ENCODE measurements at regions not wholly inside any gene's neighbourhood (a gene's known extent, or its start where the extent isn't known, plus 50 kb on each side); places are given as distances from the start of the nearest gene placed in this dataset.

GRCh38 chr13:78820541-78820940 lies 161.6 kb upstream of the OBI1 start:
- in situ Hi-C loops (cut with HindIII; ENCODE audit: low sequenced_read_pairs): no loop called here
- no peak for TF ChIP-seq CTCF (IDR thresholded peaks at IDR 0.05; ENCODE audit: low read depth, low read length)
- DNase-seq (ENCODE audit: low read depth, low spot score): no peak
- H3K4me3 ChIP-seq (ENCODE audit: low read depth, low read length): no peak overlapping the region

- in situ Hi-C loops (cut with HindIII; ENCODE audit: low sequenced_read_pairs): no loop called here
- no peak for TF ChIP-seq CTCF (IDR thresholded peaks at IDR 0.05; ENCODE audit: low read depth, low read length)
- DNase-seq (ENCODE audit: low read depth, low spot score): no peak
- H3K4me3 ChIP-seq (ENCODE audit: low read depth, low read length): no peak overlapping the region
Observed at GRCh38 chr13:78816592-78816991, 157.6 kb upstream of the OBI1 start.

GRCh38 chr13:78816154-78816553 lies 157.2 kb upstream of the OBI1 start:
- TF ChIP-seq CTCF (IDR thresholded peaks at IDR 0.05; ENCODE audit: low read depth, low read length): no peak
- in situ Hi-C loops (cut with HindIII; ENCODE audit: low sequenced_read_pairs): no loop called here
- no peak overlapping the region for H3K4me3 ChIP-seq (ENCODE audit: low read depth, low read length)
- DNase-seq (ENCODE audit: low read depth, low spot score): no peak

- TF ChIP-seq CTCF (IDR thresholded peaks at IDR 0.05; ENCODE audit: low read depth, low read length): peak; percentile 33
- no peak overlapping the region for H3K4me3 ChIP-seq (ENCODE audit: low read depth, low read length)
- in situ Hi-C loops (cut with HindIII; ENCODE audit: low sequenced_read_pairs): no loop called here
- DNase-seq (ENCODE audit: low read depth, low spot score): no peak
Observed at GRCh38 chr13:78806457-78806856, 147.5 kb upstream of the OBI1 start.

- no peak for TF ChIP-seq CTCF (IDR thresholded peaks at IDR 0.05; ENCODE audit: low read depth, low read length)
- in situ Hi-C loops (cut with HindIII; ENCODE audit: low sequenced_read_pairs): no loop called here
Observed at GRCh38 chr13:78802912-78803311, 144.0 kb upstream of the OBI1 start.

GRCh38 chr13:78787190-78787589 lies 128.2 kb upstream of the OBI1 start:
- no peak for TF ChIP-seq CTCF (IDR thresholded peaks at IDR 0.05; ENCODE audit: low read depth, low read length)

More at GRCh38 chr13:78802912-78803311, 144.0 kb upstream of the OBI1 start:
- no peak overlapping the region for H3K4me3 ChIP-seq (ENCODE audit: low read depth, low read length)
- DNase-seq (ENCODE audit: low read depth, low spot score): no peak

GRCh38 chr13:78786459-78786858 lies 127.5 kb upstream of the OBI1 start:
- H3K4me3 ChIP-seq (ENCODE audit: low read depth, low read length): no peak overlapping the region
- in situ Hi-C loops (cut with HindIII; ENCODE audit: low sequenced_read_pairs): no loop called here
- DNase-seq (ENCODE audit: low read depth, low spot score): no peak
- TF ChIP-seq CTCF (IDR thresholded peaks at IDR 0.05; ENCODE audit: low read depth, low read length): no peak

More at GRCh38 chr13:78787190-78787589, 128.2 kb upstream of the OBI1 start:
- peak; percentile 22 for DNase-seq (ENCODE audit: low read depth, low spot score)
- in situ Hi-C loops (cut with HindIII; ENCODE audit: low sequenced_read_pairs): no loop called here
- H3K4me3 ChIP-seq (ENCODE audit: low read depth, low read length): no peak overlapping the region

Data from astrocyte of the spinal cord (primary cell).